GM19395 (cell line): ENCODE measurements at regions not wholly inside any gene's neighbourhood (a gene's known extent, or its start where the extent isn't known, plus 50 kb on each side); places are given as distances from the start of the nearest gene placed in this dataset.

ENCODE experiments used
- ATAC-seq: cut with Tn5 transposase; IDR thresholded peaks from one replicate; pipeline ENCODE4 v1.9.1; 2021; ENCODE audit warnings: mild to moderate bottlenecking, moderate library complexity; ENCODE audit not compliant: unreplicated experiment

DNA sequence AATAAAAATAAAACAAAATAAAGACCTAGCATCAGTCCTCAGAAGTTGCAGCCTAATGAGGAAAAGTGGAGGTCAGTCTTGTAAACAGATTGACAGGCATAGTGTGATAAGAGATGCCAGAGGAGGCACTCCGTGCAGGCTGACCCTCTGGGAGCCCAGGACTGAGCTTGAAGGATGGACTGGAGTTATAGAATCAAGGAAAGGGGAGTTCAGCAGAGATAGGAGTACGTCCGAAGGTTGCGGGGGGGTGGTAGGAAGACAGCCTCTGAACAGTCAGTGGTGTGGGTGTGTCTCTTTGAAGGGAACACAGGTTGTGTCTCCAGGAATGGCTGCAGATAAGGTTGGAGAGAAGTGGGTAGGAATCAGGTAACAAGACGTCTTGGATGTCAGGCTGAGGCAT is 126.1 kb upstream of the CPEB4 start:
- no peak for ATAC-seq

DNA sequence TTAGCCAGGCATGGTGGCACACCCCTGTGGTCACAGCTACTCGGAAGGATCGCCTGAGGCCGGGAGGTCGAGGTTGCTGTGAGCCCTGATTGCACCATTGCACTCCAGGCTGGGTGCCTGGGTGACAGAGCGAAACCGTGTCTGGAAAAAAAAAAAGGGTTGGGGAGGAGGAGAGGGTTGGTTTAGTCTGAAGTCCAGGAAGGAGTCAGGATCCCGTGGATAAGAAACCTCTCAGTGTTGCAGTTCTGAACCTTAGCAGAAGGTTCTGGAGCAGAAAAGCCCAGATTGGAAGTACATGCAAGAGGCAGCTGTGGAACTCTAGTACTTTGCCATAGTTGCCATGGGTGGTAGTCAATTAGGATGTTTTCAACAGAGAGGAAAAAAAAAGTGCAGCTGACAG is 125.2 kb upstream of the CPEB4 start:
- no peak for ATAC-seq

DNA sequence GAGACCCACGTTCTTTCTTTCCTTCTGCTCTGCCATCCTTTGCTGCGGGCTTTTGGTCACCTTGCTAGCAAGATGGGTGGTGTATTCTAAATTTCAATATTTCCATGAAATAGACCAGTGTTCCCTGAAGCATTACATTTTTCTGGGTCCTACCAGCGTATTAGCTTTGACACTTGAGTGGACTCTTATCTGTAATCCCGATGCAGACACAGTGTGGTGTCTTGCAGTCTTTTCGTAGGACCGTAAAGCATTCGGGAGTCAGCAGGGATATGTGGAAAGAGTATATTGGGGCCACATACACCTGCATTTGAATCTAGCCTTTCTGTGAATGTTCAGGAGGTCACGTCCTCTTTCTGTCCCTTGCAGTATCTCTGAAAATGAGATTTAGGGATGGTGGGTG is 124.7 kb upstream of the CPEB4 start:
- ATAC-seq = no peak

DNA sequence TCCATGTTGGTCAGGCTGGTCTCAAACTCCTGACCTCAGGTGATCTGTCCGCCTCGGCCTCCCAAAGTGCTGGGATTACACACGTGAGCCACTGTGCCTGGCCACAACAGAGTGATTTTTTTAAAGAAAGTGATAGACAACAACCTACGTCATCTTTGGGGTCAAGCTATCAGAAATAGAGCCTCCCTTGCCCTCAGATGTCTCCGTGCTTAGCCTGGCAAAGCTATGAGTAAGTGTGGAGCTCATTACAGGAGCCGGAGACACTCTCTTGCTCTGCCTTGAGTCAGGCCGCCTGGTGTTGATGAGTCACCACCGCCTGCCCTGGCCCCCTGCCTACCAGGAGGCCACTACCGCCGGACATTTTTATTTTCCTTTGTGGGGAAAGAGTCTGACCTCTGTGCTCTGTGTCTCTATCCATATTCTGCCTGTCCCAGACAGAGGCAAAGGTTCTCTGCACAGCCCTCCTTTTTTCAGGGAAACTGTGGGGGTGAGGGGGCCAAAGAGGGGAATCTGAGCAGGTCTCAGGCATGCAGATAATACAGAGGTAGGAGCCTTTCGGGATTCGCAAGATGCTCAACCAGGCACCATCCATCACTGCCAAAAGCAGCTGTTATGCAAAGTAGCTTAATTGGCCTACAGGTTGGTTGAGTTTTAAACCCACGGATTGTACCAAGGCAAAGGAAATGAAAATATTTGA is 123.7 kb upstream of the CPEB4 start:
- no peak for ATAC-seq

DNA sequence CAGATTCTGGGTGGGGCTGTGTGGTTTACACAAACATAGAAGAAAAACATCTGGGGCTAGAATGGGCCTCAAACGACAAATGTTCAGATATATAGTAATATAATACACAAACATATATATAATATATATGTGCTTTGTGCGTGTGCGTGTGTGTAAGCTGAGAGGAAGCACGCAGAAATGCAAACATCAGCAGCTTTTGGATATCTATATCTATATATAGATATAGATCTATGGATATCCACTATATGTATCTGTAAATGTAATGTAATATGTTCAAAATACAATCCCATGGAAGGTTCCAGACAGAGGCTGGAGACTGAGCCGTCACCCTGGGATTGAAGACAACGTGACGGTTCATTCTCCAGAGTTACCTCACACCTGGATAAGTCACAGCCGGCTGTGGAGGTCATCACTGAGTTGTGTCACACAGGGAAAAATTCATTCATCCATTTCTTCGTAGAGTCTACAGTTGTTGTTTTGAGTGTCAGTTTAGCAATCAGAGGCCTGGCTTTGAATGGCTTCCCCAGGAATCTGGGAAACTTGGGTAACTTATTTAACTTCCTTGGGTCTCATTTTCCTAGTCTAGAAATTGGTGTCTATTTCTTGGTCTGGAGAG is 123.0 kb upstream of the CPEB4 start:
- ATAC-seq = no peak

DNA sequence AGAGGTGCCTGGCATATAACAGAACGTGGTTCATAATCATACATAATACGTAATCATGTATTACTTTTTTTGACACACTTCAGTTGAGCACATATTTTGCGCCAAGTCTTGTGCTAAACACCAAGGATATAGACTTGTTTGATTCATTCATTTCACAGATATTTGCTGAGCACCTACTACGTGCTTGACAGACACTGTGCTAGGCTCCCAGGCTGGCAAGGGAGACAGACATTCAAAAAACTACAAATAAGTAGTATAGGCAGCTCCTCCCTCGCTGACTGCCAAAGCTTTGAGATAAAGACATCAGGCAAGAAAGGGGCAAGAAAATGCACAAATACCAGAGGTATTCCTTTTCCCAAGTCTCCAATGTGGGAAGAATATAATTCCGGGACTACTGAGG is 122.5 kb upstream of the CPEB4 start:
- ATAC-seq = no peak

DNA sequence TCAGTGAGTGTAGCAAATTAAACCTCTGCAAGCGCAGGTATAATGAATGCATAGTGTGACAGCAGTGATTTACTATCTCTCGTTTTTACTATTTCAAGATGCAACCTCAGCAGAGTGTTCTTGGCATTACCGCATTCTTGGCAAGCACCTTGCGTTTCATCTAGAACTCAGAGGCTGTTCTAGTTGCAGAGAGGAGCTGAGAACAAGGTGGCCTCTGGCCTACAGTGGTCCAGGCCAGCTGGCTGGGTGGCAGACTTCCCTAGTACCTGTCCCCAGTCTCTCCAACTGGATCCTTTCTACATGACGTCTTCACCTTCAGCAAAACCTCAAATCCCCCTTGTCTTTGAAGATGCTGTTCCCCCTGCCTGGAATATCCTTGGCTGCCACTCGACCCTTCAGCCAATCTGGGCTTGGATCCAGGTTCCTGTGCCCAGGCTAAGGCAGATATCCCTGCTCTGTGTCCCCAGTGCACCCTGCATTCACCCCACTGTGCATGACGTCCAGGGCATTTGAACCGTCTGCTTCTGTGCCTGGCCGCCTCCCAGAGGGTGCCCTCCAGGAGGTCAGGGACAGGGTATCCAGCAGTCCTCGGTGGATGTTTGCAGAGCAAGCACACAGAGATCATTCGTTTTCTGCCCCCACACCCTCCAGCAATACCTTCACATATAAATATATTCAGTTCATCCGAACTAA is 120.4 kb upstream of the CPEB4 start:
- no peak for ATAC-seq

DNA sequence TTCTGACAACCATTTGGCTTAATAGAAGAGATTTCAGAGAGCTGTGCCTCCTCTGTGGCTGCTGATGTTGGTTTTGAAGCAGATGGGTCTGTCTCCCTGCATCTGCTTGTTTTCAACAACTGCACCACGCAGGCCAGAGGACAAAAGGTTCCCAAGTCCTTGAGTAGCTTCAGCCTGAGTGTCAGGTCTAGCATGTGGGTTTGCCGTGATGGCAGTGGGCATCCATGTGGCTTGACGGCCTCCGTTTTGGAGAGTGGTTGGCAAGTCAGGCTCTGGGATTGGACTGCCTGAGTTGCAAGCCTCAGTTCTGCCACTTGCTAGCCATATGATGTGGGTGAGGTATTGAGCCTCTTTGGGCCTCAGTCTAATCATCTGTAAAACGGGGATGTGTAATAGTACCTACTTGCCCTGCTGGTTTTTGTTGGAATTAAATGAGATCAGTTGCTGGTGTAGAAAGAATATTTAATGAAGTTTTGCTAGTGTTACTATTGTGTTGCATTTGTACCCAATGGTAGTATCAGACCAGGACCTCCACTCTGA is 119.8 kb upstream of the CPEB4 start:
- no peak for ATAC-seq

DNA sequence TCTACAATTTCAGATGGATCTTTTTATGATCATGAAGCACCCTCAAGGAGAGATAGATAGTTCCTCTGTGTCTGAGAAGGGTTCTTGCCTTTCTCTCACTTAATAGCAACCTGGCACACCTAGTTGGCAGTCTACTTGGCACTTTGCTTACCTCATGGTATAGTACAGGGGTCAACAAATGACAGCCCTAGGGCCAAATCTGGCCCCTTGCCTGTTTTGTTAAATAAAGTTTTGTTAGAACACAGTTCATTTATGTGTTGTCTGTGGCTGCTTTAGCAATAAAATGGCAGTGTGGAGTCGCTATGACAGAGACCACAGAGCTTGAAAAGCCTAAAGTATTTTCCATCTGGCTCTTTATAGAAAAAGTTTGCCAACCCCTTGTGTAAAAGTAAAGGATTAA is 119.3 kb upstream of the CPEB4 start:
- ATAC-seq = no peak

DNA sequence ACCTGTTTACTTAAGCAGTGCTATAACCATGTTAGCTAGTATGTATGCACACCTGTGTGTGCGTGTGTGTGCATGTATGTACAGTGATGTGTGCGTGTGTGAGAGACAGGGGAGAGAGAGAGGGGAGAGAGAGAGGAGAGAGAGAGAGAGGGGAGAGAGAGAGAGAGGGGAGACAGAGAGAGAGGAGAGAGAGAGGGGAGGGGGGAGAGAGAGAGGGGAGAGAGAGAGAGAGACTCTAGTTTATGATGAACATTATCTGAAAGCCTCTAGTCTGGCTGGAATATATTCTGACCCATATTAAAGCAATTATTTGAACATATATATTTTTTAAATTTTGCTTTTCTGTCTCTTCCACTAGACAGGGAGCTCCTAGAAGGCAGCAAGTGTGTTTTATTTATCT is 117.5 kb upstream of the CPEB4 start:
- no peak for ATAC-seq

DNA sequence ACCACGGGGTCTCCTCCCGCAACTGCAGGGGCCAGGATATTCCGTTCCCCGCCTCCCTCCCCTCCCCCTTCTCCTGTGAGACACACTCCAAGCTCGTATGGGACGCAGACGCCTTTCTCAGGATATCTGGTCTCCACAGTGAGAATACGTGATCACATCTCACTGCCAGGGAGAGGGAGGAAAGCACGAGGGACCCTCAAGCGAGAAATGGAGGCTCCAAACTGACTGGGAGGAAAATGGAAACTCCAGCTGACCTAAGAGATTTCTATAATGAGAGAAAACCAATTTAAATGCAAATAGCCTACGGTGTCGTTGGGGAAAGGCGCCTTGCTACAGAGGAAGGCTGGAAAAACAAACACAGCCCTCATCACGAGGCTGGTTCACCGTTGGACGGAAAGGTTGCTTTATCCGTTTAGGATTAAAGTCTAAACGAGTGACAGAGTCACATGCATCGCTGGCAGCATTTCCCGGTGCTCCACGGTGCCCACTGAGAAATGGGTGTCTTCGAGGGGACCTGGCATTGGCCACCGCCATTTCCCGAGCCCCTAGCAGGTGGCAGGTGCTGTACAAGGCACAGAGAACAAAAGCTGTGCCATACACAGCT is 116.9 kb upstream of the CPEB4 start:
- no peak for ATAC-seq

DNA sequence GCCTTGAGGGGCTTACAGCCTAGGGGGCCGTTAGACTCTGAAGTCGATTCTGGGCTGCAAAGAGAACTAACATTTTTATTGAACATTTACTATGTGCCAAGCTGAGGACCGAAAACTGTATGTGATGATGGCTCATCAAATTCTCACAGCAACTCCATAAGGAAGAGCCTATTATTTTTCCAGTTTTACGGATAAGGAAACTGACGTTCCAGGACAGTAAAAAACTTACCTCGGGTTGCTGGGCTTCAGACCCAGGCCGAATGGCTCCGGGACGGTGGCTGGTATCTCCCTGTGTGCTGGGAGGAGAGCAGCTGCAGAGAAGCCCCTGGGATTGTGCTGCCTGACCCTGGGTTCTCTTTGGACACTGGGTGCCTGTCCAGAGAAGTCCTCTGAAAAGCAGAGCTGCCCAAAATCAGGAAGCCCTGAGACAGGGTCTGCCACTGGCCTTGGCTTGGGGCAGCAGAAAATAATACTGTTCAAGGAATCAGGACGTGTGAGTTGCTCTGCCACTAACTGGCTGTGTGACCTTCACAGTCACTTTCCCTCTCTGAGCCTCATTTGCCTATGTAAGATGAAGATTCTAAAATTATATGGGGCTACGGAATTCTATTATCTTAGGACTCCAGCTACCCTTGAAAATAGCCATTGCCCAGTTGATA is 116.3 kb upstream of the CPEB4 start:
- ATAC-seq = no peak

DNA sequence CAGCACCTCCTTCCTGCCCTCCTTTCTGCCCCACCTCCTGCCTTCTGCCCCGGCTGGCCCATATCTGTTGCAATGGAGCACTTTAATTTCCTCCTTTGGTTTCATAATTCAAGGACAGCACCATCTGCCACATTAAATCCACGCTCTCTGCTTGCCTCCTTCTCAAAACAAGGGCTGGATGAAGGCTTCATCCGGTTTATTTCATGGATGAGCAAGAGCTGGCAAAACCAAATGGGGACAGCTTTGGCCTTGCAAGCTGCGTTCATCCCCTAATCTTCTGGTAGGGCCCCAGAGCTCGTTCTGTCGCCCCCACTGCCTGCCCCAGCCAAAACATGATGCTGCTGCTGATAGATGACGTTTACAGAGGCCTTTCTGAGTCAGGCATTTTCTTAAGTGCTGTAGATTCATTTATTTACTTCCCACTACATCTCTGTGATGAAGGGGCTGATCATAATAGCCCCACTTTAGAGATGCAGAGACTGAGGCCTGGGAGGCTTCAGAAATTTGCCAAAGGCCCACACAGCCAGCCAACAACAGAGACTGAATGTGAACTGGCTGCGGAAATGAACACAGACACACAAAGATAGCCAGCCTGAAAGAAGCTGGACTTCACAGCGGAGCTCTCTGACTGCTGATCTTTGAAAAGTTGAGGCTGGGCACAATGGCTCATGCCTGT is 115.6 kb upstream of the CPEB4 start:
- ATAC-seq = no peak

DNA sequence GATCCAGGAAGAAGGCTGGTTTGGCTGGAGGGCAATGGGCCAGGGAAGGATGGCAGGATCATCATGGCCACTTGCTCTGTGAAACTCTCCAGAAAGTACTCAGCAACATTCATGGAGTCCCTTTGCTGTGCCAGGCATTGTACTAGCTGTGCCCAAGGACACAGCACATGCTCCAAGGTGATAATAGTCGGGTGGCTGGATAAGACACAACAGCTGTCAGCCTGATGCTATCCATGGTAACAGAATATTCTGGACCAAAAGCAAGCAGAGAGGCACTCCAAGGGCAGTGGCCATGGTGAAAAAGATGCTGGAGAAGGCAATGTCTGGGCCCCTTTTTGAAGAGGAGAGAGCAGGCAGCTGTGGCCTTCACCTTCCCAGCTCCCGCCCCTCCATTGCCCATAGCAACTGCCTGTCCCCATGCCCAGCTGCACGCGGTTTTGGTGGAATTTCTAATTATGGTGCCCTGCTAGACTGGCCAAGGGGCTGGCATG is 113.8 kb upstream of the CPEB4 start:
- ATAC-seq = no peak

DNA sequence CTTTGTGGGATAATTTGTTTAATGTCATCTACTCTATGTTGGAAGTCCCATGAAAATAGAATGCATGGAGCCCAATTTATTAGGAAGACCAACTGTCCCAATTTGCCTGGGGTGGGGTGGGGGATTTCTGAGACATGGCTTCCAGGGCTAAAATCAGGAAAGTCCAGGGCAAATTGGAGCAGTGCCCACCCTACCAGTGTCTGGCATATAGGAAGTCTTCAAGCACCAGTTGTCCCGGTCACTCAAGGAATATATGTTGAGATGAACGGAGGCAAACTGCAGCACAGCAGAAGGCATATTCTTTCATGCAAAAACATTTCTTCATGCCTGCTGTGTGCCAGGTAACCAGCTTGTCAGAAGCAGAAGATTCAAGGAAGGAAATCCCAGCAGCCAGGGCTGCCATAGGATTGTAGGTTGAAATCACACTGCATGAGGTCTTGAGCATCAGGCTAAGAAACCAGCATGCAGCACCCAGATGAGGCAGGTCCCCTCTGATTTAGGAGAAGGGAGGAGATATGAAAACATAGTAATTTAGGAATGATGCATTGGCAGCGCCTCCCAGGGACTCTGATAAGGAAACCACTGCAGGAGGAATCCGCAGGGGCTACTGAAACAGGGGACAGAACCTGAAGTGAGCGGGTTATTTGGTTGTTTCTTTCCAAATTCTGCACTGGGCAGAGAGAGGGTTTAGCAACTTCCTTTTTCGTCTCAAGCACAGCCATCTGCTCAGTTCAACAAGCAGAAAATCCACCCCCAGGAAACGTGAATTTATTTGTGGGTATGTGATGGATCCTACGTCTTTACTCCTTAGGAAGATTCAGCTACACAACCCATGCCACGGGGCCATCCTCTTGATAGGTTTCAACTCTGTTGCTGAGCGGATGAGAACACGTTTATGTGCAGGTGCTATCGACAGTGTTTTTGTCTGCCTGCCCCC is 112.6 kb upstream of the CPEB4 start:
- no peak for ATAC-seq

DNA sequence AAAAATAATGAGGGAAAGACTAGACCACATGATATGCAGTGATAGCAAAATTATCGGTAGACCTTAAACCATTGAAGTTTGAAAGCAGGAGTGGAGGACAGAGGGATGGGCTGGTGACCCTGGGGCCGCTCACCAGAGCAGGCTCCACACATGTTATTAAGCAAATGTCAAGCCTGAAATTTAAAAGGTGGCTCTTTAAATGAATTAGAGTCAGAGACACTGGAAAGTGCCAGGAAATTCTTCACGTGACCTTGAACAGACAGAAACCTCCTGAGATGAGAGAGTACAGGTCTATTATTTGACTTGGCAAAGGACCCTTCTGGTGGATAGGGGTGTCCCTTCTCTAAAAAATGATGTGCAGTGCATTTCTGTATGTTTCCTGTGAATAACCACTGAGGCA is 111.0 kb upstream of the CPEB4 start:
- ATAC-seq = no peak

DNA sequence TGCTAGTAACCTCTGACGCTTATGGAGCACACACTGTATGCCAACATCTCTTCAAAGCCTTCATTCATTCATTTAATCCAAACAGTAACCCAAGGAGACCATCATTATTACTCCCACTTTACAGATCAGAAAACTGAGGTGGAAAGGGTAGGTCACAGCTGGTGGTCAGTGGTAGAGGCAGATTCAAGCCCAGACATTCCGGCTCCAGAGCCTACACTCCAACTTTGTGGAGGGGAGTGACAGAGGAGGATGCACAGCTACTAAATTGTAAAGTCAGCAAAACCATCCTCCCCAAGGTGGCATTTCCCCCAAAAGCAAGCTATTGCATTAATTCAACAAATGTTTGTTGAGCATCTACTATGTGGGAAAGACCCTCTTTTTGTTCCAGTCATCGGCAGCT is 110.5 kb upstream of the CPEB4 start:
- no peak for ATAC-seq

DNA sequence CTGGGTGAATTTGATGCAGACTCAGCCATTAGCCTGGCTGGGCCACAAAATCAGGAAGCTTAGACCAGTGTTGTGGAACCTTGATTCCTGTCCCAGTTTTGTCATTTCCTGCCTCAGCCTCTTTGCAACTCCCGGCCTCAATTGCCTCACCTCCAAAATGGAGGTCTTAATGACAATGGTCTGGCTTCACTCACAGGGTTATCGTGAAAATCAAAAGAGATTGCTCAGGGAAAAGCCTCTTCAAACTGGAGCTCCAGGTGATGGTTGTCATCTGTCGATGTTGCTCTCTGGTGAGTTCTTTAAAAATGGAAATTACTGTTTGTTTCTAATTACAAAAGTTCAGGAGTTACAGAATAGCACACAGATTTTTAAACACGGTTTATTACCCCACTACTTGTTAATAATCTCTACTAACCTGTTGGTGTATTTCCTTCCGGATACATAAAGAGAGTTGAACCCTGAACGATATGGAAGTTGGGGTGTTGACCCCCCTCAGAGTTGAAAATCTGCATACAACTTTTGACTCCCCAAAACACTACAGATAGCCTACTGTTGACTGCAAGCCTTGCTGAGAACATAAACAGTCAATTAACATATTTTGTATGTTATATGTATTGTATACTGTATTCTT is 109.9 kb upstream of the CPEB4 start:
- ATAC-seq = no peak

DNA sequence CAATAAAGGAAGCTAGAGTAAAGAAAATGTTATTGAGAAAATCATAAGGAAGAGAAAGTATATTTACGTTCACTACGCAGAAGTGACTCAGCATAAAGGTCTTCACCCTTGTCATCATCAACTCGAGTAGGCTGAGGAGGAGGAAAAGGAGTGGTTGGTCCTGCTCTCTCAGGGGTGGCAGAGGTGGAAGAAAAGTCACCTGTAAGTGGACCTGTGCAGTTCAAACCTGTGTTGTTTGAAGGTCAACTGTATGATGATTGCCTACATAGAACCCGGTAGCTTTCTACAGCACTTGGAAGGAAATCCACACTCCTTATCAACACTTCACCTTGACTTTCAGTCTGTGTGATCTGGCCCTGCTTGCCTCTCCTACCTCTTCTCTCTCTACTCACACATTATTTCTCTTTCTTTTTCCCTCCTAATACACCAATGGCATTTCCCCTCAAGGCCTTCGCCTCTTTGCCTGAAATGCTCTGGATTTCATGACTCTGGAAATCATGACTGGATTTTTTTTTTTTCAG is 109.3 kb upstream of the CPEB4 start:
- no peak for ATAC-seq
